ENCODE measurements at regions not wholly inside any gene's neighbourhood (a gene's known extent, or its start where the extent isn't known, plus 50 kb on each side); places are given as distances from the start of the nearest gene placed in this dataset.
A peak's percentile ranks its signal among the peaks of the same experiment; 100 is the strongest.

- no peak overlapping the region for H2BK120ac ChIP-seq (ENCODE audit: low read depth, low read length)
- H2AK5ac ChIP-seq (ENCODE audit: low read length) = no peak overlapping the region
- H3K79me2 ChIP-seq (ENCODE audit: control insufficient read depth, insufficient read depth, low read length) = no peaks in the 10 kb centered on the region
- H3K27me3 ChIP-seq (ENCODE audit: insufficient read depth, low read length, poor library complexity) = no peaks in the 10 kb centered on the region
- H3K79me1 ChIP-seq (ENCODE audit: low read length) = no peaks in the 10 kb centered on the region
- no peak overlapping the region for H3K56ac ChIP-seq (ENCODE audit: low read length)
- H2BK5ac ChIP-seq (ENCODE audit: low read length) = no peak overlapping the region
- H3K4me3 ChIP-seq (ENCODE audit: low read length) = no peak overlapping the region
- peak overlapping the region; percentile 16 for H3K4ac ChIP-seq (ENCODE audit: low read depth, low read length)
- no peak overlapping the region for H3K4me2 ChIP-seq (ENCODE audit: low read length)
- no peaks in the 10 kb centered on the region for H3K36me3 ChIP-seq (ENCODE audit: control insufficient read depth, insufficient read depth, low read length)
- no peak overlapping the region for H3K18ac ChIP-seq (ENCODE audit: low read length)
- no peak overlapping the region for H2BK15ac ChIP-seq (replicated peaks; ENCODE audit: low read depth)
- DNase-seq = no peak
- WGBS (ENCODE audit: extremely low coverage, insufficient coverage, low lambda C conversion rate) = no CpG with 5 or more reads among the region's 1 CpG
- H3K23ac ChIP-seq (ENCODE audit: low read length) = no peak overlapping the region
- no peak overlapping the region for H3K27ac ChIP-seq (ENCODE audit: low read depth, low read length)
- no peak overlapping the region for H4K8ac ChIP-seq (ENCODE audit: low read depth, low read length)
- no peaks in the 10 kb centered on the region for H3K4me1 ChIP-seq (ENCODE audit: control insufficient read depth, low read depth, low read length)
- H3K9ac ChIP-seq (ENCODE audit: low read length) = no peak overlapping the region
- H4K5ac ChIP-seq (ENCODE audit: low read length) = no peak overlapping the region
These were observed 598.5 kb upstream of the API5 start for GRCh38 chr11:42713279-42713678.

DNA sequence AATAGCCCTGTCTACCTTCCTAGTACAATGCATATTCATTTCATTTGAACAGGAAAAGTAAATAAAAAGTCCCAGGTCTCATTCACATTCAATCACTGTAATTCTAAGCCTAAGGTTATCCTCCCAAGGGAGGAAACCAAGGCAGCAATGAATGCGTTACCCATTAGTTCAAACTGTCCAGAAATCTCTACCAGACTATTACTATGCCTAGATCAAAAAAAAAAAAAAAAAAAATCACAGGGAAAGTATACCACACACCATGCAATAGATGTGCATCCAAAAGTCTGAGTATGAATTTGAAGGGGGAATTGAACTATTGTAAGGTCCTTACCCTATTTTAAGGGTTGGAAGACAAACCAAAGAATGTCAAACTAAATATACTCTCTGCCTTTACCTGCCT lies 598.0 kb upstream of the API5 start:
- H3K56ac ChIP-seq (ENCODE audit: low read length) = no peak overlapping the region
- no peaks in the 10 kb centered on the region for H3K4me1 ChIP-seq (ENCODE audit: control insufficient read depth, low read depth, low read length)
- H2BK5ac ChIP-seq (ENCODE audit: low read length) = no peak overlapping the region
- H2AK5ac ChIP-seq (ENCODE audit: low read length) = no peak overlapping the region
- no peak overlapping the region for H4K8ac ChIP-seq (ENCODE audit: low read depth, low read length)
- H3K27ac ChIP-seq (ENCODE audit: low read depth, low read length) = no peak overlapping the region
- no peaks in the 10 kb centered on the region for H3K79me1 ChIP-seq (ENCODE audit: low read length)
- no peak overlapping the region for H2BK15ac ChIP-seq (replicated peaks; ENCODE audit: low read depth)
- H3K27me3 ChIP-seq (ENCODE audit: insufficient read depth, low read length, poor library complexity) = no peaks in the 10 kb centered on the region
- H3K36me3 ChIP-seq (ENCODE audit: control insufficient read depth, insufficient read depth, low read length) = no peaks in the 10 kb centered on the region
- no peak for DNase-seq
- no peak overlapping the region for H3K4me2 ChIP-seq (ENCODE audit: low read length)
- no peak overlapping the region for H3K4me3 ChIP-seq (ENCODE audit: low read length)
- no peak overlapping the region for H3K23ac ChIP-seq (ENCODE audit: low read length)
- no peaks in the 10 kb centered on the region for H3K79me2 ChIP-seq (ENCODE audit: control insufficient read depth, insufficient read depth, low read length)
- no peak overlapping the region for H3K9ac ChIP-seq (ENCODE audit: low read length)
- H3K4ac ChIP-seq (ENCODE audit: low read depth, low read length) = no peak overlapping the region
- no peak overlapping the region for H3K18ac ChIP-seq (ENCODE audit: low read length)
- WGBS (ENCODE audit: extremely low coverage, insufficient coverage, low lambda C conversion rate) = no CpG with 5 or more reads among the region's 1 CpG
- H2BK120ac ChIP-seq (ENCODE audit: low read depth, low read length) = no peak overlapping the region
- no peak overlapping the region for H4K5ac ChIP-seq (ENCODE audit: low read length)

- no peak overlapping the region for H3K4me2 ChIP-seq (ENCODE audit: low read length)
- no peak overlapping the region for H3K56ac ChIP-seq (ENCODE audit: low read length)
- no peaks in the 10 kb centered on the region for H3K4me1 ChIP-seq (ENCODE audit: control insufficient read depth, low read depth, low read length)
- WGBS (ENCODE audit: extremely low coverage, insufficient coverage, low lambda C conversion rate) = no CpG with 5 or more reads among the region's 3 CpGs
- no peak overlapping the region for H2BK120ac ChIP-seq (ENCODE audit: low read depth, low read length)
- DNase-seq = no peak
- no peak overlapping the region for H3K23ac ChIP-seq (ENCODE audit: low read length)
- H3K79me2 ChIP-seq (ENCODE audit: control insufficient read depth, insufficient read depth, low read length) = no peaks in the 10 kb centered on the region
- H2AK5ac ChIP-seq (ENCODE audit: low read length) = no peak overlapping the region
- no peak overlapping the region for H3K4ac ChIP-seq (ENCODE audit: low read depth, low read length)
- no peak overlapping the region for H3K9ac ChIP-seq (ENCODE audit: low read length)
- no peak overlapping the region for H3K4me3 ChIP-seq (ENCODE audit: low read length)
- no peak overlapping the region for H3K18ac ChIP-seq (ENCODE audit: low read length)
- H3K36me3 ChIP-seq (ENCODE audit: control insufficient read depth, insufficient read depth, low read length) = no peaks in the 10 kb centered on the region
- H2BK5ac ChIP-seq (ENCODE audit: low read length) = no peak overlapping the region
- no peak overlapping the region for H2BK15ac ChIP-seq (replicated peaks; ENCODE audit: low read depth)
- no peak overlapping the region for H4K8ac ChIP-seq (ENCODE audit: low read depth, low read length)
- no peak overlapping the region for H3K27ac ChIP-seq (ENCODE audit: low read depth, low read length)
- no peak overlapping the region for H4K5ac ChIP-seq (ENCODE audit: low read length)
- no peaks in the 10 kb centered on the region for H3K27me3 ChIP-seq (ENCODE audit: insufficient read depth, low read length, poor library complexity)
- no peaks in the 10 kb centered on the region for H3K79me1 ChIP-seq (ENCODE audit: low read length)
These were observed 590.9 kb upstream of the API5 start for GRCh38 chr11:42720716-42721563.

DNA sequence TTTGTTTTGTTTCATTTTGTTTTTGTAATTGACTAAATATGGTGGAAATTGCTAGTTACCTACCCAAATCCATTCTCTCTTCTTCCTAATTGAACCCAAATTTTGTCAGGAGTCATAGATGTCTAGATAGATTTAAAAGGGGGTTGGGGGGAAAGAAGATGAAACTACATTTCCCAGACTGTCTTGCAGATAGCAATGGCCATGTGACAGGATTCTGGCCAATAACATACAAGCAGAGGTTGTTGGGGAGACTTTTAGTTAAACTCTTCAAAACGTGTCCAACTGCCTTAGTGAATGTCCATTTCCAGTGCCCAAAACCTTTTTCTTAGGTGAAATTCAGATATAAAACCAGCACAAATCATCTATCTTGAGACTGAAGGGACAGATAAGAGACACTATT lies 583.9 kb upstream of the API5 start:
- Histone ChIP-seq H2BK15ac (replicated peaks; ENCODE audit: low read depth) (no peak overlapping the region), H3K79me1 (ENCODE audit: low read length) (no peaks in the 10 kb centered on the region), H2BK5ac (ENCODE audit: low read length) (no peak overlapping the region), H3K79me2 (ENCODE audit: control insufficient read depth, insufficient read depth, low read length) (no peaks in the 10 kb centered on the region), H3K36me3 (ENCODE audit: control insufficient read depth, insufficient read depth, low read length) (no peaks in the 10 kb centered on the region), H3K9ac (ENCODE audit: low read length) (no peak overlapping the region), H4K8ac (ENCODE audit: low read depth, low read length) (no peak overlapping the region), H3K27me3 (ENCODE audit: insufficient read depth, low read length, poor library complexity) (no peaks in the 10 kb centered on the region), H3K18ac (ENCODE audit: low read length) (no peak overlapping the region), H3K23ac (ENCODE audit: low read length) (no peak overlapping the region), H3K4me2 (ENCODE audit: low read length) (no peak overlapping the region), H3K4ac (ENCODE audit: low read depth, low read length) (no peak overlapping the region), H4K5ac (ENCODE audit: low read length) (no peak overlapping the region), H3K4me3 (ENCODE audit: low read length) (no peak overlapping the region), H3K4me1 (ENCODE audit: control insufficient read depth, low read depth, low read length) (no peaks in the 10 kb centered on the region), H3K27ac (ENCODE audit: low read depth, low read length) (no peak overlapping the region), H2BK120ac (ENCODE audit: low read depth, low read length) (no peak overlapping the region), H3K56ac (ENCODE audit: low read length) (no peak overlapping the region), H2AK5ac (ENCODE audit: low read length) (no peak overlapping the region)
- no peak for DNase-seq
- no CpG with 5 or more reads among the region's 1 CpG for WGBS (ENCODE audit: extremely low coverage, insufficient coverage, low lambda C conversion rate)

- Histone ChIP-seq H2AK5ac (ENCODE audit: low read length) (no peak overlapping the region), H3K18ac (ENCODE audit: low read length) (no peak overlapping the region), H3K79me2 (ENCODE audit: control insufficient read depth, insufficient read depth, low read length) (no peaks in the 10 kb centered on the region), H3K27ac (ENCODE audit: low read depth, low read length) (no peak overlapping the region), H3K56ac (ENCODE audit: low read length) (no peak overlapping the region), H3K79me1 (ENCODE audit: low read length) (no peaks in the 10 kb centered on the region), H4K8ac (ENCODE audit: low read depth, low read length) (no peak overlapping the region), H3K4ac (ENCODE audit: low read depth, low read length) (no peak overlapping the region), H3K9ac (ENCODE audit: low read length) (no peak overlapping the region), H3K23ac (ENCODE audit: low read length) (no peak overlapping the region), H2BK15ac (replicated peaks; ENCODE audit: low read depth) (no peak overlapping the region), H3K4me3 (ENCODE audit: low read length) (no peak overlapping the region), H2BK120ac (ENCODE audit: low read depth, low read length) (no peak overlapping the region), H3K36me3 (ENCODE audit: control insufficient read depth, insufficient read depth, low read length) (no peaks in the 10 kb centered on the region), H3K4me2 (ENCODE audit: low read length) (no peak overlapping the region), H3K4me1 (ENCODE audit: control insufficient read depth, low read depth, low read length) (no peaks in the 10 kb centered on the region), H3K27me3 (ENCODE audit: insufficient read depth, low read length, poor library complexity) (no peaks in the 10 kb centered on the region), H2BK5ac (ENCODE audit: low read length) (no peak overlapping the region), H4K5ac (ENCODE audit: low read length) (no peak overlapping the region)
- no peak for DNase-seq
- no CpG with 5 or more reads among the region's 1 CpG for WGBS (ENCODE audit: extremely low coverage, insufficient coverage, low lambda C conversion rate)
These were observed 549.4 kb upstream of the API5 start for GRCh38 chr11:42762348-42762747.

DNA sequence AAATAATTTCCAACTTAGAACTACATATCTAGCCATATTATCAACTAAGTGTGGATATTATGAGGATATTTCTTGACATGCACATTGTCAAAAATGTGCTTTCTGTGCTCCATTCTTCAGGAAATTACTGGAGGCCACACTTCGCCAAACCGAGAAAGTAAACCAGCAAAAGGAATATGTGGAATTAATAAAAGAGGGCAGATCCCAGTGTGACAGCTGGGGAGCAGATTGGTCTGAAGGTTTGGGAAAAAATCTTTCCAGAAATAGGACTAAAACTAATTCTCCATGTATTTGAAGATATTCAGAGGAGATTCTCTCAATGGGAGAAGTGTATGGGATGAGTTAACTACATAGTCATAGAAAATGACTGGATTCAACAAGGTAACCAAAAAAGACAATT lies 546.9 kb upstream of the API5 start:
- no peak overlapping the region for H2AK5ac ChIP-seq (ENCODE audit: low read length)
- H3K27me3 ChIP-seq (ENCODE audit: insufficient read depth, low read length, poor library complexity) = no peaks in the 10 kb centered on the region
- WGBS (ENCODE audit: extremely low coverage, insufficient coverage, low lambda C conversion rate) = no CpG with 5 or more reads among the region's 2 CpGs
- H3K79me2 ChIP-seq (ENCODE audit: control insufficient read depth, insufficient read depth, low read length) = no peaks in the 10 kb centered on the region
- H3K4me2 ChIP-seq (ENCODE audit: low read length) = no peak overlapping the region
- no peak overlapping the region for H3K4ac ChIP-seq (ENCODE audit: low read depth, low read length)
- no peak overlapping the region for H3K27ac ChIP-seq (ENCODE audit: low read depth, low read length)
- no peak overlapping the region for H2BK120ac ChIP-seq (ENCODE audit: low read depth, low read length)
- no peak overlapping the region for H3K56ac ChIP-seq (ENCODE audit: low read length)
- H4K8ac ChIP-seq (ENCODE audit: low read depth, low read length) = no peak overlapping the region
- DNase-seq = no peak
- H3K79me1 ChIP-seq (ENCODE audit: low read length) = no peaks in the 10 kb centered on the region
- H3K9ac ChIP-seq (ENCODE audit: low read length) = no peak overlapping the region
- H2BK15ac ChIP-seq (replicated peaks; ENCODE audit: low read depth) = no peak overlapping the region
- no peak overlapping the region for H3K18ac ChIP-seq (ENCODE audit: low read length)
- no peak overlapping the region for H2BK5ac ChIP-seq (ENCODE audit: low read length)
- H3K4me1 ChIP-seq (ENCODE audit: control insufficient read depth, low read depth, low read length) = no peaks in the 10 kb centered on the region
- no peak overlapping the region for H4K5ac ChIP-seq (ENCODE audit: low read length)
- H3K4me3 ChIP-seq (ENCODE audit: low read length) = no peak overlapping the region
- no peaks in the 10 kb centered on the region for H3K36me3 ChIP-seq (ENCODE audit: control insufficient read depth, insufficient read depth, low read length)
- no peak overlapping the region for H3K23ac ChIP-seq (ENCODE audit: low read length)
